DMS53 treated with DMSO at 0.1 percent for 48 hours (cell line): ENCODE measurements at regions not wholly inside any gene's neighbourhood (a gene's known extent, or its start where the extent isn't known, plus 50 kb on each side); places are given as distances from the start of the nearest gene placed in this dataset.

Experiments
- DNase-seq: peaks from one replicate; lab custom pipeline; 2025; ENCODE audit not compliant: unreplicated experiment; lab: John Stamatoyannopoulos, UW

DNA sequence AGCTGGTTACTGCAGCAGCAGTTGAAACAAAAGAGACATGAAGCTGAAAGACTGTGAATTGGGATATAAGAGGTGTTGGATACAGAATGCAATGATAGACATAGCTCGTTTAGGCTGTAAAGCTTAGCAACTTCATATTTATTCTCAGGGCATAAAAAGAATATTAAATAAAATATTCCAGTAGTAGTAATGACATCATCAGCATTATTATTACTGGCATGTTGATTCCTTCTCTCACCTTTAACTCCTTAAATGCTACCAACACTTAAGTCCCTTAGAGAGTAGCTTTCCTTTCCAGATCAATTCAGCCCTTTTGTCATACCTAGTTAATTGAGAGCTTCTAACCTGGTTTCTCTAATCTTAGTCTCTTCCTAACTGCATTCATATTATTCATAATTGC, 81.4 kb upstream of the STXBP5 start:
- DNase-seq, result no peak

DNA sequence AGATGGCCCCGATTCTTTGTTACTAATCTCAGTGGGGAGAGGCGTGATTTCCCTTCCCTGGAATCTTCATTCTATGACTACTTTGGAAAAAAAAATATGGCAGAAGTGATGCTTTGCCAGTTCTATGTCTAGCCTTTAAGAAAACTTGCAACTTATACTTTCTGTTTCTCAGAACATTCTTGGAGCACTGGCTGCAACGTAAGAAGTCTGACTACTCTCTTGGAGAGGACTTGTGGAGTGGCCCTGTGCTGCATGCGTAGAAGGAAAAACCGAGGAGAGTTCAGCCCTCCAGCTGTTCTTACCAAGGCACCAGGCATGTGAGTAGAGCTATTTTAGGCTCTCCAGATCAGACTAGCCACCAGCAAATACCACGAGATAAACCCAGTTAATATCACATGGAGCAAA, 77.6 kb upstream of the STXBP5 start:
- no peak for DNase-seq

DNA sequence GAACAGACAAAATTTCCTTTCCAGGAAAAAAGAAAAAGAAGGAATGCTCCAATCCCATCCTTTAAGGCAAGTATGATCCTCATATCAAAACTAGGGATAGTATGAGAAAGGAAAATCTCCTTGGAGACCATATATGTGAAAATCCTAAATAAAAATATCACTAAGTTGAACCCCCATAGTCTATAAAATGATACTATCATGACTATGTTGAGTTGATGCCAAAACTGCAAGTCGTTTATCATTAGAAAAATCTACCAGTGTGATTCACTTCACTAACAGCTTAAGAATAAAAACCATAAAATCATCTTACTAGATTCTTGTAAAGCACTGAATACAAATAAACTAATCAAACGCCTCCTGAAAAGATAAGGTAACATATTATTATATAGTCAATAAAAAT, 76.6 kb upstream of the STXBP5 start:
- DNase-seq, result no peak

DNA sequence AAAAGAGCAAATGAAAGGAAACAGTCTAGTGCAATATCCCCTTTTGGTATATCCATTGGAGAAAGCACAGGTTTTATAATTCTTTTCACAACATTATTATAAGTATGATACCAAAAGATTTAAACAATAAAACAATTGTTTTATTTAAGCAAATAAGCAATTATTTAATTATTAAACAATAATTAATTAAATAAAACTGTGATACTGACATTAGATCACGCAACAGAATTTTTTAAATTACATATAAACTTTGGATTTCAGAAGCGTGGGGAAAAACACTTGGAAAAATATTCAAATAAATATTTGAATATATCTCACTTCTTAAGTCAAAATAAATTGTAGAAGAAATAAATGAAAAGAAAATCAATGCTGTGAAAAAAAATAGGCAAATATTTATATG, 76.2 kb upstream of the STXBP5 start:
- no peak for DNase-seq

DNA sequence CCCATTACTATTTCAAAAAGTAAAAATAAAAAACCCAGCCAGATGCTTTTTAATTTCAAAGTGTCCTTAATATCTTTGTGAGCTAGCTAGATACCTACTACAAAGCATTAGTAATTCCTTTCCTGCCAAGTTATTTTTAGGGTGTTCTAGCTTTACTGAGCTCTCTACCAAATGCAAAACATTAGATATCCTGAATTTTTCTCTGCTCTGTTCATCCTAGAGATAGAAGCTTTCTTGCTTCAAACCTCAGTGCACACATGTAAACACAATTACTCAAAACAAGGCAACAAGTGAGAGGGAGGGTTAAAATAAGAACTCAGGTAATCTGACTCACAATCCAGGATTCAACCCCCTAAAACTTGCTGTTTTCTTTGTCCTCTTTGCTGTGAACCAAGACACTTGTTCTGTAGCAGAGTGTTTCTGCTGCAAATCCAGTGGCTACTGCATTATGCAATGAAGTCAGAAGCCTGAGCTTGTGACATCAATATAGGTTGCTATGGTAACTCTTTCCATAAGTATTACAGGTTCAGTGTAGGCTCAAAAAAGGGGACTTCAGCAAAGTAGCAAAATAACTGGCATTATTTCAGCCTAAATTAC, 72.6 kb upstream of the STXBP5 start:
- DNase-seq, result peak; percentile 60

DNA sequence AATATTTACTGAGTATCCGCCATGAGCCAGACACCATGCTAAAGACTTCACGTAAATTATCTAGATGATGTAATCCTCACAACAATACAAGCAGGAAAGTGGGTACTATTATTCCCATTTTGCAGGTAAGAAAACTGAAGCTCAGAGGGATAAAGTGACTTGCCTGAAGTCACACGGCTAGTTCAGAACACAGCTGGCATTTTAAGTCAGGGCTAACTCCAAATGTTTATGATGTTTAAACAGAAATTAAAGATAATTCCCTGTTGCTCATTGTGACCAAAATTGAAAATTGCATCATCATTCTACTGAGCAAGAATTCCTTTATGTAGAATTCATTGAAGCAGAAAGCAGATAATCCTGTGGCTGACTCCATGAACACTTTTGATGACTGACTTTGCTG, 71.3 kb upstream of the STXBP5 start:
- no peak for DNase-seq

DNA sequence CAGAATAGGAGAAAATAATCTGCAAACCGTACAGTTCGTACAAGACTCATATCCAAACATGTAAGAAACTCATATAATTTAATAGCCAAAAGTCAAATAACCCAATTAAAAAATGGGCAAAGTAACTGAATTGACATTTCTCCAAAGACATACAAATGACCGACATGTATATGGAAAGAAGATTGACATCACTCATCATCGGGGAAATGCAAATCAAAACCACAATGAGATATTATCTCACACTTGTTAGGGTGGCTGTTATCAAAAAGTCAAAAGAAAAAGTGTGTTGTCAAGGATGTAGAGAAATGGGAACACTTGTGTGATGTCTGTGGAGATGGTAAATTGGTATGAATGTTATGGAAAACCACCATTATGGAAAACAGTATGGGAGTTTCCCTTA, 70.5 kb upstream of the STXBP5 start:
- DNase-seq, result no peak

DNA sequence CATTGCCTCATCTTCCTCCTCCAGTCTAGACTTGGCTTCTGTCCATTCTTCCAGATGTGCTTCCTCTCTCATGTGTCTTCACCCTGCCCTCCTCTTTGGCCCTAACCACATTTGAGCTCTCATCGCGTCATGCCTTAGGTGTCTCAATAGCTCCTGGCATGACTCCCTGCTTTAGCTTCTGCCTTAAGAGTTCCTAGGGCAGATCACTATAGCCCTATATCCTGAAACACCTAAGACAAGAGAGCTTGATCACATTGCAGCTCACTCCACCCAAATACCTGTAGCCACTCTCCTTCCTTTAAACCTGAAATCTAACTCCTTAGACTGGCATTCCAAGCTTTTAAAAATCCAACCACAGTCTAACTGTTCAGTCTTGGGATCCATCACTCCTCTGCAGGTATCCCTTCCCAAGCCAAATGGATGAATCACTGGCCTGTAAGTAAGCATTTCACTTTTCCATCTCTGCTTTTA, 69.0 kb upstream of the STXBP5 start:
- DNase-seq, result no peak

DNA sequence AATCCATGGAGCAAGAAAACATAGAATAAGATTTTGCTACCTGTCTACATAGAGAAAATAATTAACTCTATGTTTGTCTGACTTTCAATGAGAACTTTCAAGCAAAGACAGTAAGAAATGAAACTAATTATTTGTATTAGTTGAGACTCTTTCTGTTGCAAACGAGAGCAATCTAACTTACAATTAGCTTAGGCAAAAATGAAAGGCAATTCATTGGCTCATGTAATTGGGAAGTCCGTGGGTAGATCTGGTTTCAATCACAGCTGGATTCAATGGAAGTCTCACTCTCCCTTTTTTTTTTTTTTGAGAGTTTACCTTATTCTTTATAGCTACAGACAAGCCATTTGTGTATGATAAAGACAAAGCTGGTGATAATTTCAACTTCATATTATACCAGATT, 68.2 kb upstream of the STXBP5 start:
- DNase-seq, result no peak

DNA sequence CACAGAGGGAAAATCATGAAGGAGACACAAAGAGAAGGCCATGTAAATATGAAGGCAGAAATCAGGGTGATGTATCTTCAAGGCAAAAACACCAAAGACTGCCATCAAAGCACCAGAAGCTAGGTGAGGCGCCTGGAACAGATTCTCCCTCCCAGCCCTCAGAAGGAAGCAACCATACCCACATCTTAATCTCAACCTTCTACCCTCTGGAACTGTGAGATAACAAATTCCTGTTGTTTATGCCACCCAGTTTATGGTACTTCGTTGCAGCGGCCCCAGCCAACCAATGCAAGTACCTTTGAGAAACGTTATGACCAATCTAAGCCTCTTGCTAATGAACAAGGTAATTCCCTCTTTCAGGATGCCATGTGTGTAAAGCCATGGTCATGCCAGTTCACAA, 66.2 kb upstream of the STXBP5 start:
- DNase-seq, result no peak

DNA sequence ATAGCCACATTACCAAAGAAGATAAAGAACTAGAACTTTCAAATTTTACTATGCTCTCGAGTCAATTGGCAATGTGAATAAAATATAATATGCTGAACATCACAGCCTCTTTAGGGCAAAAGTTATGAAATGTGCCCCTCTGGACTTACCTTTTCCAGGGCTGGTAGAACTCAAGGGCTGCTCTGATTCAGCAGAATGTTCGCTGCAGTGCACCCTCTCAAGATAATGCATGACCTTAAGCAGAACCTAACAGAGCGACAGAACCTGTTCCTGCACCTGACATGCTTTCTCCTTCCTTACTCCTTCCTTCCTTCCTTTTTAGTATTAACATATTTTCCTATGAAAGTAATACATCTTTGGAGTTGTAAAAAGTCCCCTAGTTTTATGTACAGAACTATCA, 65.4 kb upstream of the STXBP5 start:
- DNase-seq, result no peak

DNA sequence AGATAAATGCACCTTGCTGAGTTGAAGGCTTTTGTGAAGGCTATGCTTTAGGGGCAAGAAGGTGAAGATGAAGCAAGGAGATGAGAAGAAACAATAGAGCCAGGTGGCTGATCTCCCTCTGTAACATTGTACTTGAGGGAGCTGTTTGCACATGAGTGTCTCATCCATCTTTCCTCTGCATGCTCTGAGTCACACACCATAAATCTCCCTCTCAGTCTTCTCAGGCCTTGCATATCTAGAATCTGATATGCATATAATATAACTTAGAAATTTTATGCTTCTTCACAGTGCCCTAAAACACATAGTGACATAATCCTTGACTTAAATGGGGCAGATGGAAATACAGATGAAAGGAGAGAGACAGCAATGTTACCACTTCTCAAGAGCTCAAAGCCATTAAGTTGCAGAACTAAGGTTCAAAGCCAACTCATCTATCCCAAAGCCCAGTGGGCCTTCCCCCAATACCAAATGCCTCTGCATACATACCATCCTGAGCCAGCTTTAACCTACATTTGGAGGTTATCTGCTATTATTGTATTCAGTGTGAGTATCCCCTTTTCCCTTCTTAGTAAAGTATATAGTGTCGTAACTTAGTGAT, 62.4 kb upstream of the STXBP5 start:
- peak; percentile 46 for DNase-seq

DNA sequence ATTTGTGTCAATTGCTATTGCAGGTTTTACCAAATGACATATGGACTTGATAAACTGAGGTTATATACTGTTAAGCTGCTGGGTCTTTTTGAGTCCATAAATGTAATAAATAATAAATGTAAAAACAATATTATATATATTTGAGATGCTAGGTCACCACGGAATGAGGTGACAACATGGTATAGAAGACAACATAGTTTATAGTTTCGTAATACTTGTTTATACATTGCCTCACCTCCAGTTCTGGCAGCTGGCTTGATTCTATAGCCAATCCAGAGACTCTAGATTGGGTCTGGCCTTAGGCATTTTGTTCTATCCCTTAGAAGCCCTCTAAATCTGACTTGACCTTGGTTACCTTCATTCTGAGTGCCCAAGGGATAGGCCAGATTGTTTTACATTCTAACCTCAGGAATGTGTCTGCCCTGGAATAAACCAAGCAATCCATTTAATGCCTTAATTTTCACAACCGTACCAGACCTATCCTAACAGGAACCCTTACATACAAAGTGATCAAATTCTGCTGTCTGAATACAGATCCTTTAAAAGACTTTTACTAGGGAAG, 61.5 kb upstream of the STXBP5 start:
- DNase-seq, result no peak

DNA sequence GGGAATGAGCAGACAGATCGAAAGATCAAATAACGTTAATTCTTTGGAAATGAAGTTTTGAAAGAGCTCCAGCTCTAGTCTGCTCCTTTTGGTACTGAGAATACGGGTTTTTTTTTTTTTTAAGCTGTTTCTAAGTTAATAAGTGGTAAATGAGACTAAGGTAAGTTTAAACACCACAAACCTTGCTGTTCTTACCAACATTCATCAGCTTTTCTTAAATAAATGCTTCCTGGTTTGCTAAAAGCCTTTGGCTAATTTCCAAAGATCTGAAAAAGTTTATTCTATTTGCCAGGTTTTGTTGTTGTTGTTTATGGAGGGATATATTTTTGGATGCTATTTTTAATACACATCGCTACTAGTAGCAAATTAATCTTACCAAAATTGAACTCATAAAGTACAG, 55.1 kb upstream of the STXBP5 start:
- no peak for DNase-seq

DNA sequence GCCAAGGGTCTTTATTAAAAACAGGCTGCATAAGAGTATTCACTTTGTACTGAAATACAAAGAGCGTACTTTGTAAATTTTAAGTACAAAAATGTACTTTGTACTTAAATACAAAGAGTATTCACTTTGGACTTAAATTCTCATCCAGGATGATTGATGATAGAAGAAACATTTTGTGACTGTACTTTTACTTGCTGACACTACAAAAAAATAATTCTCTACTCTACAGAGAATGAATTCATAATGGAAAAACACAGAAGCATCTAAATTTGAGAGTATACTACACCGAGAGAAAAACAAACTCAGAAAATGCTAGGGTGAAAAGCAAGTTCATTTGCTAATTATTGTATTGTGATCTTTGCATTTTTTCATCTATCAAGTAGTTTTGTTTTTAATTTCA, 54.4 kb upstream of the STXBP5 start:
- DNase-seq, result no peak

DNA sequence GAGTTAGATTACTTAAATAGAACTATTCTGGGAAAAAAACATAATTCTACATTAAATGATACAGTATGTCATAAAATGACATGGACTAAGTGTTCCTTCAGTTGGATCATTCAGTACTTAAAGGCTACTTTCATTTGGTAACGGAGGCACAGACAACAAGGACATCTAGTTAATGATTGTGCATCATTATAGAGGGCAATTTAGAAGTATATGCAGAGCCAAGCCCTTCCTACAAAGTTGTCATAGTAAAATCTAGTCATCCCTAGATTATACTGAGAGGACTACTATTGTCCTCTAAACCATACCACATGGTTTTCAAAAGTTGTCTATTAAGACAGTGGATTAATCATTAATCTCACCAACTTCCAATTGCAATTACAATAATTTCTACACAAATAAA, 53.9 kb upstream of the STXBP5 start:
- no peak for DNase-seq
